GM21390 (cell line): ENCODE measurements at regions not wholly inside any gene's neighbourhood (a gene's known extent, or its start where the extent isn't known, plus 50 kb on each side); places are given as distances from the start of the nearest gene placed in this dataset.

Source experiments
- ATAC-seq: cut with Tn5 transposase; IDR thresholded peaks from one replicate; pipeline ENCODE4 v1.9.1; 2021; ENCODE audit not compliant: unreplicated experiment

GRCh38 chr12:125639826-125640225 is 574.6 kb downstream of the AACS start:
- no peak for ATAC-seq

GRCh38 chr12:125643055-125643454 is 577.8 kb downstream of the AACS start:
- ATAC-seq: no peak

GRCh38 chr12:125645724-125646123 is 580.5 kb downstream of the AACS start:
- ATAC-seq: no peak

GRCh38 chr12:125650587-125650986 is 585.4 kb downstream of the AACS start:
- ATAC-seq: no peak

- no peak for ATAC-seq
Observed at GRCh38 chr12:125651625-125652024, 586.4 kb downstream of the AACS start.

- ATAC-seq: no peak
Observed at GRCh38 chr12:125652681-125653080, 587.4 kb downstream of the AACS start.

GRCh38 chr12:125657681-125658080 is 592.4 kb downstream of the AACS start:
- ATAC-seq: no peak

GRCh38 chr12:125674554-125675338 is 609.5 kb downstream of the AACS start:
- ATAC-seq: no peak

GRCh38 chr12:125676366-125676765 is 611.1 kb downstream of the AACS start:
- no peak for ATAC-seq

- no peak for ATAC-seq
Observed at GRCh38 chr12:125677829-125678228, 612.6 kb downstream of the AACS start.

- ATAC-seq: no peak
Observed at GRCh38 chr12:125678589-125678993, 613.4 kb downstream of the AACS start.

GRCh38 chr12:125683748-125684381 is 618.6 kb downstream of the AACS start:
- ATAC-seq: peak; percentile 83

- no peak for ATAC-seq
Observed at GRCh38 chr12:125684968-125685790, 619.9 kb downstream of the AACS start.

GRCh38 chr12:125685915-125686314 is 620.7 kb downstream of the AACS start:
- no peak for ATAC-seq

GRCh38 chr12:125687403-125687802 is 622.2 kb downstream of the AACS start:
- ATAC-seq: no peak

GRCh38 chr12:125687820-125688219 is 622.6 kb downstream of the AACS start:
- no peak for ATAC-seq

GRCh38 chr12:125688223-125688622 is 623.0 kb downstream of the AACS start:
- no peak for ATAC-seq

GRCh38 chr12:125688881-125689280 is 623.6 kb downstream of the AACS start:
- ATAC-seq: no peak

- no peak for ATAC-seq
Observed at GRCh38 chr12:125689576-125690410, 624.6 kb downstream of the AACS start.

- no peak for ATAC-seq
Observed at GRCh38 chr12:125690841-125691240, 625.6 kb downstream of the AACS start.

GRCh38 chr12:125696054-125696453 is 630.8 kb downstream of the AACS start:
- no peak for ATAC-seq
